ENCODE measurements at regions not wholly inside any gene's neighbourhood (a gene's known extent, or its start where the extent isn't known, plus 50 kb on each side); places are given as distances from the start of the nearest gene placed in this dataset.
"Not testable (repeated sequence)": the region's sequence is repeated elsewhere in the genome, so short reads cannot be mapped to it uniquely, and the experiment has no call there.

- no peaks in the 10 kb centered on the region for H3K4me1 ChIP-seq (ENCODE audit: insufficient read depth, low read length)
- H3K9me3 ChIP-seq (ENCODE audit: low read depth, low read length) = peaks cover 10% of the 10 kb centered on the region
- no peak overlapping the region for H3K4me3 ChIP-seq (ENCODE audit: low read length)
- no peaks in the 10 kb centered on the region for H3K27me3 ChIP-seq (ENCODE audit: insufficient read depth, low read length)
Measured at GRCh38 chr6:105711216-105711615, 308.3 kb upstream of the PREP start.

DNA sequence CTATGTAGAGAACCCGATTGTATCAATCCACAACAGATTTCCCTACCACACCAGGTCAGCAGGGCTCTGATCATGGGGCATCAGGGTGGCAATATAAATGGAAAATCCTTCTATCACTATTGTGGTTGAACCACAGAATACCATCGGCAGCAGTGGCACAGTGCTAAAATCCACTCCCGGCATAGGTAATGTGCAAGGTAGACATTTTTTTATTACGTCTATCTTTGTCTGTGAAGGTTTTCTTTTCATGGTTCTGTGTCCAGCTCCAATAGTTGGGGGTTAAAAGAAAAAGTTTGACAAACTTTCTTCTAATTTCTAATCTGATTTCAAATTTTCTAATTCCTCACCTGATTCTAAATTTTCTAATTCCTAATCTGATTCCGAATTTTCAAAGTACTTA is 302.7 kb upstream of the PREP start:
- H3K4me3 ChIP-seq (ENCODE audit: low read length) = no peak overlapping the region

DNA sequence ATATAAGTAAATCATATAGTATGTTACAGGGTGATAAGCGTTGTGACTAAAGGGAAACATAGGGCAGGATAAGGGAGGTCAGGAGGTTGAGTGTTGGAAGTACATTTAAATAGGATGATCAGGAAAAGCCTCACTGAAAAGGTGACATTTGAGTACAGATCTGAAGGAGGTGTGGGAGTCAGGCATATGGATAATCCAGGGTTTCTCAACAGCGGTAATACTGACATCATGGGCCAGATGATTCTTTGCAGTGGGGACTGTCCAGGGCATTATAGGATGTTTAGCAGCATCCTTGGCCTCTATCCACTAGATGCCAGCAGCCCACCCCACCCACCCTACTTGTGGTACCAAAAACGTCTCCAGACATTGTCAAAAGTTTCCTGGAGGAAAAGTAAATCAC is 292.6 kb upstream of the PREP start:
- H3K27me3 ChIP-seq (ENCODE audit: insufficient read depth, low read length) = no peaks in the 10 kb centered on the region
- H3K9me3 ChIP-seq (ENCODE audit: low read depth, low read length) = no peaks in the 10 kb centered on the region
- peaks cover 14% of the 10 kb centered on the region for H3K4me1 ChIP-seq (ENCODE audit: insufficient read depth, low read length)
- H3K4me3 ChIP-seq (ENCODE audit: low read length) = no peak overlapping the region

More for the DNA sequence above, 302.7 kb upstream of the PREP start:
- Histone ChIP-seq H3K4me1 (ENCODE audit: insufficient read depth, low read length) (no peaks in the 10 kb centered on the region), H3K27me3 (ENCODE audit: insufficient read depth, low read length) (no peaks in the 10 kb centered on the region), H3K9me3 (ENCODE audit: low read depth, low read length) (no peaks in the 10 kb centered on the region)

DNA sequence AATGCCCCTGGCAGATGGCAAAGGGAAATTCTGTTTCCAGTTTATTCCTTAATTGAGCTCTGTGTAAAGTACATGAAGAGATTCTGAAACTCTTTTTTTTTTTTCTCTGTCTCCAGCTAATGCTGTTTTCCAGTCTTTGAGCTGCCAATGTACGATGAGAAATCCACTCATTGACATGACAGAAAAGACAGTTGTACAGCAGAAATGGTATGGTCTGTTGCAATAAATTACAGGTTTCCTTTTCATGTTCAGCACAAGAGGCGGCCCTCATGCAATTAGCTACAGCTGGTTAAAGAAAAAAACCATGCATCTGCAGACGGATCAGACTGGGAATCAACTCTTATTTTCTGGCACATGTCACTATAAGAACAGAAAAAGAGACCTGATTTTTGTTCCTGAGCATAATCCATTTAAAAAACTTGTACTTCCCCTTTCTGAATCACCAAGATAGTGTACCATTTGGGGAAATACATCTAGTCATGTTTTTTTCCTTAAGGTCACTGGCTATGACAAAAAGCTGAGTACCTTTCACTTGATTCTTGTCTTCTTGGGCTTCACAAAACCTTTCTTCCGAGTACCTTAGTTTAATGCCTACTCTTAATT is 289.8 kb upstream of the PREP start:
- Histone ChIP-seq H3K4me1 (ENCODE audit: insufficient read depth, low read length) (peaks cover 14% of the 10 kb centered on the region), H3K27me3 (ENCODE audit: insufficient read depth, low read length) (peaks cover 3% of the 10 kb centered on the region), H3K9me3 (ENCODE audit: low read depth, low read length) (no peaks in the 10 kb centered on the region), H3K4me3 (ENCODE audit: low read length) (no peak overlapping the region)

DNA sequence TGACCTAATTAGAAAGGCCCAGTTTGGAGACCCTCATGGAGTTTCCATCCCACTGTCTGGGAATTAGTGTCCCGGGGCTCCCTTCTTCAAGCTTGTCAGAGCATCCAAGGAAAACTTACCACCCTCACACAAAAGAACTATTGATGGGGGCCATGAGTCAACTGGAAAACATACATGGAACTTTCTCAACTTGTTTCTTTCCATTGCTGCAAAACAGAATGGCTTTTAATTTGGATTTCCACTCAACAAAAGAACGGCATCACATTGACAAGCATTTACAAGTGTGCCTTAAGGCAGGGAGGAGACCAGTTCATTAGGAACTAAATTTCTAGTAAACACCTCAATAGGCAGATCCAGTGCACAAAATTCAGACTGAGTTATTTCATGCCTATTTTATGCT is 289.1 kb upstream of the PREP start:
- H3K4me1 ChIP-seq (ENCODE audit: insufficient read depth, low read length) = peaks cover 14% of the 10 kb centered on the region
- no peaks in the 10 kb centered on the region for H3K9me3 ChIP-seq (ENCODE audit: low read depth, low read length)
- H3K4me3 ChIP-seq (ENCODE audit: low read length) = no peak overlapping the region
- peaks cover 3% of the 10 kb centered on the region for H3K27me3 ChIP-seq (ENCODE audit: insufficient read depth, low read length)

- Histone ChIP-seq H3K9me3 (ENCODE audit: low read depth, low read length) (no peaks in the 10 kb centered on the region), H3K4me3 (ENCODE audit: low read length) (no peak overlapping the region), H3K4me1 (ENCODE audit: insufficient read depth, low read length) (peaks cover 14% of the 10 kb centered on the region), H3K27me3 (ENCODE audit: insufficient read depth, low read length) (peaks cover 3% of the 10 kb centered on the region)
Measured at GRCh38 chr6:105691081-105691480, 288.2 kb upstream of the PREP start.

- Histone ChIP-seq H3K9me3 (ENCODE audit: low read depth, low read length) (no peaks in the 10 kb centered on the region), H3K4me1 (ENCODE audit: insufficient read depth, low read length) (peaks cover 14% of the 10 kb centered on the region), H3K27me3 (ENCODE audit: insufficient read depth, low read length) (peaks cover 3% of the 10 kb centered on the region), H3K4me3 (ENCODE audit: low read length) (no peak overlapping the region)
Measured at GRCh38 chr6:105688573-105688972, 285.7 kb upstream of the PREP start.

DNA sequence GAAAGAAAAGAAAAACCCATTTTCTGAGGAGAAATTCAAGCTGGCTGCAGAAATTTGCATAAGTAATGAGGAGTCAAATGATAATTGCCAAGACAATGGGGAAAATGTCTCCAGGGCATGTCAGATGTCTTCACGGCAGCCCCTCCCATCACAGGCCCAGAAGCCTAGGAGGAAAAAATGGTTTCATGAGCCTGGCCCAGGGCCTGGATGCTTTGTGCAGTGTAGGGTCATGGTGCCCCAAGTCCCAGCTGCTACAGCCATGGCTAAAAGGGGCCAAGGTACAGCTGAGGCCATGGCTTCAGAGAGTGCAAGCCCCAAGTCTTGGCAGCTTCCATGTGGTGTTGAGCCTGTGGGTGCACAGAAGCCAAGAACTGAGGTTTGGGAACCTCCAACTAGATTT is 283.9 kb upstream of the PREP start:
- not testable (repeated sequence) for H3K4me1 ChIP-seq (ENCODE audit: insufficient read depth, low read length); H3K27me3 ChIP-seq (ENCODE audit: insufficient read depth, low read length); H3K9me3 ChIP-seq (ENCODE audit: low read depth, low read length); H3K4me3 ChIP-seq (ENCODE audit: low read length)

DNA sequence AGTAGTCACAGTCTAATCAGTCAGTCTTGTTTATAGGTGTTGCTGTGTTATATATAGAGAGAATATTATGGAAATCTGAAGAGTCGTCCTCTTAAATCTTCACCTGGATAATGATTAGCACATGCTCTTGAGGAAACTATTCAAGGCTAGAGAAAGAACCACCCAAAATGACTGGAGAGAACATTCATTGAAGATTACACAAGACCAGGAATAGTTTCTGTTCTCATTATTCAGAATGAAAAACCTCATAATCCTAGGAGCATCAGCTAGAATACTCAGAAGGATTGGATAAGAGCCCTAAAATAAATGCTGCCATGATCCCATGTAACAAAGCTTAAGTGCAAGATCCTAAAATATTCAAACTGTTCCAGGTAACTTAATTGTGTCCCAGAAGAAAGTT is 278.2 kb upstream of the PREP start:
- no peak overlapping the region for H3K4me3 ChIP-seq (ENCODE audit: low read length)

GRCh38 chr6:105680131-105680530 is 277.2 kb upstream of the PREP start:
- H3K27me3 ChIP-seq (ENCODE audit: insufficient read depth, low read length) = no peaks in the 10 kb centered on the region
- peaks cover 10% of the 10 kb centered on the region for H3K9me3 ChIP-seq (ENCODE audit: low read depth, low read length)
- no peak overlapping the region for H3K4me3 ChIP-seq (ENCODE audit: low read length)
- H3K4me1 ChIP-seq (ENCODE audit: insufficient read depth, low read length) = no peaks in the 10 kb centered on the region

More for the DNA sequence above, 278.2 kb upstream of the PREP start:
- Histone ChIP-seq H3K4me1 (ENCODE audit: insufficient read depth, low read length) (no peaks in the 10 kb centered on the region), H3K27me3 (ENCODE audit: insufficient read depth, low read length) (no peaks in the 10 kb centered on the region), H3K9me3 (ENCODE audit: low read depth, low read length) (peaks cover 10% of the 10 kb centered on the region)

DNA sequence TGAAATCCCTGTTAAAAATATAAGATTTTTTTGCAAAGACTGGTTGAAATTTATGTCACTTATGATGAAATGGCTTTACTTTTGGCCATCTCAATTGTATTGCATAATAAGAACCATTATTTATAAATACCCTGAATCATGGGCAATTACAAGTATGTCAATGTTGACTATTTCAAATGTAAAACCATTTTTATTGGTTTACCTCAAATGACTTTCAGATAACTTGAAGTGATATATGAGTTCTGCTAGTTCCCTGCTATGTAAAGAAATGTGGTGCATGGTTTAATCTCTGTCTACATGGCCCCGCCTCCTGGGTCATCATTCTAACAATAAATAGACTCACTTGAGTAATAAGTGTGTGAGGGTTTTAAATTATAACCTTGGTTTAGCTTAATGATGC is 275.6 kb upstream of the PREP start:
- H3K9me3 ChIP-seq (ENCODE audit: low read depth, low read length) = peaks cover 10% of the 10 kb centered on the region
- no peak overlapping the region for H3K4me3 ChIP-seq (ENCODE audit: low read length)
- no peaks in the 10 kb centered on the region for H3K27me3 ChIP-seq (ENCODE audit: insufficient read depth, low read length)
- H3K4me1 ChIP-seq (ENCODE audit: insufficient read depth, low read length) = no peaks in the 10 kb centered on the region

- no peak overlapping the region for H3K4me3 ChIP-seq (ENCODE audit: low read length)
- H3K9me3 ChIP-seq (ENCODE audit: low read depth, low read length) = peaks cover 10% of the 10 kb centered on the region
- H3K27me3 ChIP-seq (ENCODE audit: insufficient read depth, low read length) = no peaks in the 10 kb centered on the region
- H3K4me1 ChIP-seq (ENCODE audit: insufficient read depth, low read length) = no peaks in the 10 kb centered on the region
Measured at GRCh38 chr6:105677671-105678475, 275.0 kb upstream of the PREP start.

DNA sequence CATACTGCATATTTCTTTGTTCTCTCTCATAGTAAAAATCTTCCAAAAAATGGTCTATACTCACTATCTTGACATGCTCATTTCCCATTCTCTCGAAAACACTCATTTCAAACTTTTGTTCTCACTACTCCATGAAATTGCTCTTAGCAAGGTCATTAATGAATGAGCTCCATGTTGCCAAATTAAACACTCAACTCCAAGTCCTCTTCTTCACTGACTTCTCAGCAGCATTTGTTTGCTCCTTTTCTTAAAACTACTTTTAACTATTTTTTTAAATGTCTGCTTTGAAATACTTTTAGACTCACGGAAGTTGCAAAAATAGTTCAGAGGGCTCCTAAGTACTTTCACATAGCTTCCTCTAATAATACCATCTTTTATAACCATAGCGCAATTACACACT is 274.0 kb upstream of the PREP start:
- no peaks in the 10 kb centered on the region for H3K27me3 ChIP-seq (ENCODE audit: insufficient read depth, low read length)
- no peaks in the 10 kb centered on the region for H3K4me1 ChIP-seq (ENCODE audit: insufficient read depth, low read length)
- peaks cover 10% of the 10 kb centered on the region for H3K9me3 ChIP-seq (ENCODE audit: low read depth, low read length)
- no peak overlapping the region for H3K4me3 ChIP-seq (ENCODE audit: low read length)

DNA sequence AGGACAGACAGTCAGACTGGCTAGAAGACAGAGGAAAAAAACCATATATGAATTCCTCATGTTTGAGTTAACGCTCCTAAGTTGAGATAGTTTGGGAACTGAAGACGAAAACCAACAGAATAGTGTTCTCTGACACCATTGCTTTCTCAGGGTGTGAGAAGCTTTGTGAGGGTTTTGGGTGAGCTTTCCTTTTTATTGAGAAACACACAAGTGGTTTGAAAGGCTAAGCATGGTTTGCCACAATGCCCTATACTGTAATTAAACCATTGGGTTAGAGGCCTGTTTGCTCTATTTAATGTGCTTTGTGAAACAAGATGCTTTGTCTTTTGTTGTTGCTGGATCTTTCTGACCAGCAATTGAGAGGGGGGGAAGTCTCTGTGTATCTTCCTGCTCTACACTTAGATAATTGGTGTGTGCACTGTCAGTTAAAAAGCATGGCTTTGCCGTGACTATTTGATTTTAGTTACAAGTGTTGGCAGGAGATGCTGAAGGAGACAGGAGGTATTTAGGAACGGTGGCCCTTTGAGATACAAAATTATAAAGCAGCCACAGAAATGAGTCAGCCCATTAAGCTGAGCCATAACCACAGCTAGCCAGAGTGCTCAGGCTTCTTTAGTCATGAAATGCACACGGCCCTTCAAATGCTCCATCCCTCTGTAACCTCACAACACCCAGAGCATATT is 273.0 kb upstream of the PREP start:
- Histone ChIP-seq H3K4me1 (ENCODE audit: insufficient read depth, low read length) (no peaks in the 10 kb centered on the region), H3K27me3 (ENCODE audit: insufficient read depth, low read length) (no peaks in the 10 kb centered on the region), H3K9me3 (ENCODE audit: low read depth, low read length) (no peaks in the 10 kb centered on the region), H3K4me3 (ENCODE audit: low read length) (no peak overlapping the region)

GRCh38 chr6:105672856-105673538 is 270.1 kb upstream of the PREP start:
- not testable (repeated sequence) for H3K9me3 ChIP-seq (ENCODE audit: low read depth, low read length); H3K4me1 ChIP-seq (ENCODE audit: insufficient read depth, low read length); H3K4me3 ChIP-seq (ENCODE audit: low read length); H3K27me3 ChIP-seq (ENCODE audit: insufficient read depth, low read length)

Data from mononuclear cell (primary cell).